ENCODE measurements at regions not wholly inside any gene's neighbourhood (a gene's known extent, or its start where the extent isn't known, plus 50 kb on each side); places are given as distances from the start of the nearest gene placed in this dataset.
"Not testable (repeated sequence)": the region's sequence is repeated elsewhere in the genome, so short reads cannot be mapped to it uniquely, and the experiment has no call there.

DNA sequence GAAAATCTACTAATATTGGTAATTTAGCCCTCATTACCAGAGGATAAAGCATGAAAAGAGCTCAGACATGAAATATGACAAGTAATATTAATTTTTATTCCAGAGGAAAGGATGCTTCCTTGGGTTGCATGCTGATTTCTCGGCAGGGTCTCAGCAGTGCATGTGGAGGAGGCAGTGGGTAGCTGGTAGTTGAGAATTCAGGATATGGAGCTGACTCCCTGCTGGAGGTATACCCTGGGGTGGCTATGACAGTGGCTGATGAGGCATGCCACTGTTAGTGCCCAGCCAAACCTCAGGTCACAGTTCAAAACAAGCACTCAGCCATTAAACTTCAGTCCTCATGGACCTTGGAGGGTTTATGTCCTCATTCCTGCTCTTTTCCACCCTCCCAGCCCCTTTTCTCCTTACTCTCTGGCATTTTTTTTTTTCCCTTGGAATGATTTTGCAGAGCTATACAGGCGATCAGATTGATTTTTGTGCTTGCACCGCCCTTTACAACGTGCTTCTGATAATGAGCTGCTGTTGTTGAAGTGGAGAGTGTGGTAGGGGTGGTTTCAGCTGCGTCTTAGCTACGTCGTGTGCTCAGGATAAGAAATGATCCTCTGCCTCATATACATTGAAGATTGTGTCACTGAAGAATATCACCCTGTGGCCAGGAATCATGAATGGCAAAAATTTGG lies 761.9 kb upstream of the MMS22L start:
- DNase-seq = no peak

DNA sequence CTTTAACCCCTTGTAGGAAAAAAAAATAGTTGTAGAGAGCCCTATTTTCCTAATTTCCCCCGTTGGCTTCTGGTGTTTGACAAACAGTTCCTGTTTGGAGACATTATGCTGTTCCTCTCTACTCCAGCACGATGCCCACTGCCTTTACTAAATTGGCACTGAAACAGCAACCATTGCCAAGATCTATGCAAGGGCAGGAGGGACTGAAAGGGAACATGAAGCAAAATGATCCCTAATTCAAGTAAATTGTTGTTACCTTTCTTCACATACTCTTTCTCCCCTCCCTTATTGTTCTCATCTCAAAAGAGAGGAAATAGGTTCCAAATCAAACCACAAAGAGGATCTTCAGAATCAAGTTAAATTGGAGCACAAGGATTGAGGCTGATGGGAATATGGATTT lies 764.1 kb upstream of the MMS22L start:
- DNase-seq = peak; percentile 87

GRCh38 chr6:98047871-98048270 lies 764.9 kb upstream of the MMS22L start:
- DNase-seq = peak; percentile 59

GRCh38 chr6:98054453-98054852 lies 771.4 kb upstream of the MMS22L start:
- DNase-seq = peak; percentile 27

DNA sequence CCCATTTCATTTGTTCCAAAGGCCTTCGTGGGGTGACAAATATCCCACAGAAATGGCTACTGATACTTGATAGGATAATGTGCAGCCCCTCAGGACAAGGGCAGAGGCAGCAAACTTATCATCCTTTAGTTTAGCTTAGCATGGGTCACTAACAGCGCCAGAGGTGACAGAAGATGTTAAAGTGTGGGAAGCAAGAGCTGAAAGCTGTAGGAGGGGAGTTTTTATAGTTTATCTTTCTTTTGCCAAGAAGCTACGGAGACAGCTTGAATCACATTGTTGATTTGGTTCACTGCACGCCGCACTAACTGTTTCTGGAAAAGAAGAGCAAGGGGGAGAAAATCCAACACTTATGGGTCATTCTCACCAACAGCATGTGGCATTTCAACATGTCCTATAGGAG lies 773.9 kb upstream of the MMS22L start:
- peak; percentile 8 for DNase-seq

GRCh38 chr6:98067375-98067774 lies 767.0 kb upstream of the POU3F2 start:
- no peak for DNase-seq

- DNase-seq = not testable (repeated sequence)
Measured at GRCh38 chr6:98088537-98088936, 745.8 kb upstream of the POU3F2 start.

- no peak for DNase-seq
Measured at GRCh38 chr6:98092331-98092730, 742.0 kb upstream of the POU3F2 start.

GRCh38 chr6:98094696-98095095 lies 739.7 kb upstream of the POU3F2 start:
- no peak for DNase-seq

- DNase-seq = no peak
Measured at GRCh38 chr6:98107801-98108200, 726.6 kb upstream of the POU3F2 start.

DNA sequence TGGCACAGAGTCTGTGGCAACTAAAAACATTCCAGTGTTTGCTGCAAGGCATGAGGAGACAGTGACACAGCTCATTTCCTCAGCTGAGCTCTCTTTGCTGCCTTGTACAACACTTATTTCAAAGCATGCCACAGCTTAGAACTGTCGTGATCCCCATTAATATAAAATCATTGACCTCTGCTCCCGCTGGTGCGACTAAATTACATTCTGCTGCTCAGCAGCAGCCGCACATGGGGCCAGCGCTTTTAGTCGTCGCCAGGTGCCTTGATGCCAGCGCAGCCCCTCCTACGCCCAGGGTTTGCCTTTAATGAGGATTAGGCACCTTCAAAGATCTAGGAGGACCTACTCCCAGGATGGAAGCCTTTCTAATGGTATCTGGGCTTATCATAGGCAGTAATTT lies 717.9 kb upstream of the POU3F2 start:
- DNase-seq = no peak

DNA sequence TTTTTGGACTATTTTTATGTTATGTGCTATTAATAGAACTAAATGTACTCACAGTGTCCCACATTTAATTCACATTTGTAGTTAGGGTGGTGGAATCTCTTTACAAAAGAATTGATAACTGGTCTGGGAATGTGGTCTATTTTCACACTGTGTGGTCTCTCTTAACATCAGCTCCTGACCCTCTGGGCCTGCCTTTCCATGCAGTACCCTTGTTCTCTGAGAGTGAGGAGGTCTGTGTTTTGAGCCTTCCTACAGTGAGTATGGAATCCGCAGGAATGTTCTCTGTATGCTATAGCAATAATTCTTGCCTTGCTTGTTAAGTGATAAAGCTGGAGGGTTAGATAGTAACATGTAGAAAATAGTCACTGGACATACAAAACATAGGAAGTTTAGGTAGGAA lies 717.3 kb upstream of the POU3F2 start:
- DNase-seq = no peak

- no peak for DNase-seq
Measured at GRCh38 chr6:98118397-98119045, 715.9 kb upstream of the POU3F2 start.

DNA sequence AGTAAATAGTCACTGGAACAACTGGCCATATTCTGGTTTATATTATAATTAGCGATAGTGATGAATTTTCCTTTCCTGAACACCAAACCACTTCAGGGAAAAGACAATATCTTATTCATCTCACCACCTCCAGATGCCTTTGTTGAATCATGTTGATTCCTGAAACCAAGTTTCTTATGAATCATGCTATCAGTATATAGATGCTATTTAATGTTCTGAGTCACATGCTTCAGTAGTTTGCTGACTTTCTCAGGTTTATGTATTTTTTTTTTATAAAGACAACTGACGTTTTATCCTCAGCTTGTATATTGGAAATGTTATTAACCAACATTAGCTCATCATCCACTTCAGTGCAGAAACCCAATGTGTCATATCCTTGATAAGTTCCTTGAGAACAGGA lies 710.2 kb upstream of the POU3F2 start:
- no peak for DNase-seq

GRCh38 chr6:98131290-98131990 lies 702.9 kb upstream of the POU3F2 start:
- no peak for DNase-seq

GRCh38 chr6:98136333-98136732 lies 698.0 kb upstream of the POU3F2 start:
- no peak for DNase-seq

- DNase-seq = peak; percentile 36
Measured at GRCh38 chr6:98137391-98137790, 697.0 kb upstream of the POU3F2 start.

- no peak for DNase-seq
Measured at GRCh38 chr6:98142839-98143238, 691.5 kb upstream of the POU3F2 start.

GRCh38 chr6:98146656-98147055 lies 687.7 kb upstream of the POU3F2 start:
- DNase-seq = no peak

DNA sequence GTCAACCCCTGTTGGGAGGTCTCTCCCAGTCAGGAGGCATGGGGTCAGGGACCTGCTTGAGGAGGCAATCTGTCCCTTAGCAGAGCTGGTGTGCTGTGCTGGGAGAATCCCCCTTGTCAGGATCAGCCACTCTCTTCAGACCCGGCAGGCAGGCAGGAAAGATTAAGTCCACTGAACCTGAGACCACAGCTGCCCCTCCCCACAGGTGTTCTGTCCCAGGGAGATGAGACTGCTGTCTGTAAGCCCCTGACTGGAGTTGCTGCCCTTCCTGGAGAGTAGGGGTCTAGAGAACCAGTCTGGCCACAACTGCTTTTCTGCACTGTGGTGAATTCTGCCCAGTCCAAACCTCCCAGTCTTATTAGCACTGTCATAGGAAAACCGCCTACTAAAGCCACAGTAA lies 677.8 kb upstream of the POU3F2 start:
- no peak for DNase-seq

DNA sequence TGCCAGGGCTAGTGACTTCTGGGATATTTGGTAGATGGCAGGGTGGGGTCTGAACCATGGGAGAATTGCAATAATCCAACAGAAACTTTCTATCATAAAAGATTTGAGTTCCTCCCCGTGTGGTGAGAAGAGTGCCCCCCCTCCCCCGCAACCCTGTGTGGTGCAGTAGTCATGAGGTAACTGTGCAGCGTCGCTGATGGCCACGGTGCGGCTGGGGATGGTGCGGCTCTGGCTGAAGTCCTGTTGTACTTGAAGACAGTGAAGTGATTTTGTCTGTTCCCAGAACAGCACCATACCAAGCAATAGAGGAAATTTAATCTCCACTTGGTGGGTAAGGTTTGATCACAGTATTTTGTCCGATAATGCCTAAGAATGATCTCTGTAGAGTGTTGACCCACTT lies 654.8 kb upstream of the POU3F2 start:
- DNase-seq = no peak

DNA sequence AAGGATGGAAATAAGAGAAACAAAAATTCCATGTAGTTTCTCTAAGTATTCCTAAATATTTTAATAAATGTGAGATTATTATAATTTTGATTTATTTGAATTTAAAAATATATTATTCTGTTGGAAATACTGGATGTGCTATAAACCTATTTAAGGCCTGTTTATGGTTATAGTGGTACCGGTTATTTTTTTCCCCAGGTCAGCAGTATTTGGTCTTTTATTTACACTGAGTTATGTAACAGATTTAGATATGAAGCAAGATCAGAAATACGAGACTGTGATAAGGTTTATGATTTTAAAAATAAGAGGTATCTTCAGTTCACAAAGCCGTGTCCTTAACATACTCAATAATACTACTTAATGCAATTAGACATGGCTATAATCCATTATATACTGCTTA lies 634.3 kb upstream of the POU3F2 start:
- no peak for DNase-seq

DNA sequence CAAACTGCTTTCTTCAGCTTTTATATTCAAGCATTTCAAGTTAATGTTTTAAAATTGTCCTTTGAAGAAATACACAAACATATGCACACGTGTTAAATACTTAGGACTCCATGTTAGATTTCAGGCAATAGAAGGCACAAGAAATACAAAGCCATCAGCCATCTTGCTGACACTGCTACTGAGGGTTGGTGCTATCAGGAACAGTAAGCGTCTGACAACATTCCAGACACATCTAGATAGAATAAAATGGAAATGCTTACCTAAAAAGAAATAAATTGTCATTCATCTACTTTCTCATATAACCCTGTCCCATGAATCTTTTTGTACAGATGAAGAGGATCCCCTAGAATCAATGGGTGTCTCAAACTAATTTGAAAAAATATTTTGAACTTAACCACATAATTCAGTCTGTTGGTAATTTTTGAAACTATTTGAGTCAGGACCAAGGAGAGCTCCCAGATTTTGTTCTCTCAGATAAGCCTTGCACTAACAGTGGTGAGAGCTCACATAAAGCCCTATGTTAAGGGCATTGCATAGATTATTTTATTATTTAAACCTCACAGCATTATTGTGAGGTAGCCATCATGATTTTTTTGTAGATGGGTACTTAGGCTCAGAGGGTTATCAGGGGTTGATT lies 631.1 kb upstream of the POU3F2 start:
- DNase-seq = no peak

- DNase-seq = no peak
Measured at GRCh38 chr6:98212468-98212867, 621.9 kb upstream of the POU3F2 start.
